IPS DF 4.7 (cell line): ENCODE measurements at regions not wholly inside any gene's neighbourhood (a gene's known extent, or its start where the extent isn't known, plus 50 kb on each side); places are given as distances from the start of the nearest gene placed in this dataset.
"Not testable (repeated sequence)": the region's sequence is repeated elsewhere in the genome, so short reads cannot be mapped to it uniquely, and the experiment has no call there.

Experiments used
- DNase-seq: peaks from one replicate; pipeline ENCODE4 v3.0.0-alpha.2; 2013; ENCODE audit warnings: low spot score; ENCODE audit errors: extremely low read depth

DNA sequence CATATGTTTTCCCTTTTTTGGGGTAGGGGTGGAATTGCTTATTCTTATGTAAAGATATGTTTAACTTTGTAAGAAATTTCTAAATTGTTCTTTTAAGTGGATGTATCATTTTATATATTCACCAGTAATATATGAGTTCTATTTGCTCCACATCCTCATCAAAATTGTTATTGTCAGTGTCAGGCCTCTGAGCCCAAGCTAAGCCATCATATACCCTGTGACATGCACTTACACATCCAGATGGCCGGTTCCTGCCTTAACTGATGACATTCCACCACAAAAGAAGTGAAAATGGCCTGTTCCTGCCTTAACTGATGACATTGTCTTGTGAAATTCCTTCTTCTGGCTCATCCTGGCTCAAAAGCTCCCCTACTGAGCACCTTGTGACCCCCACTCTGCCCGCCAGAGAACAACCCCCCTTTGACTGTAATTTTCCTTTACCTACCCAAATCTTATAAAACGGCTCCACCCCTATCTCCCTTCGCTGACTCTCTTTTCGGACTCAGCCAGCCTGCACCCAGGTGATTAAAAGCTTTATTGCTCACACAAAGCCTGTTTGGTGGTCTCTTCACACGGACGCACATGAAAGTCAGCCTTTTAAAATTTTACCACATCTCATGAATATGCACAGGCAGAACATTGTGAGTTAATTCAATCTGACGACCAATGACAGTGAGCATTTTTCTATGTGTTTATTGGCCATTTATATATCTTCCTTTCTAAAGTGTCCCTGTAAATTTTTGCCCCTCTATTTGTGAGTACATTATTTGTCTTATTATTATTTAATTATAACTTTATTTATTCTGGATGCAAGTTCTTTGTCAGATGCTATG, 176.8 kb downstream of the CDC14C start:
- not testable (repeated sequence) for DNase-seq

DNA sequence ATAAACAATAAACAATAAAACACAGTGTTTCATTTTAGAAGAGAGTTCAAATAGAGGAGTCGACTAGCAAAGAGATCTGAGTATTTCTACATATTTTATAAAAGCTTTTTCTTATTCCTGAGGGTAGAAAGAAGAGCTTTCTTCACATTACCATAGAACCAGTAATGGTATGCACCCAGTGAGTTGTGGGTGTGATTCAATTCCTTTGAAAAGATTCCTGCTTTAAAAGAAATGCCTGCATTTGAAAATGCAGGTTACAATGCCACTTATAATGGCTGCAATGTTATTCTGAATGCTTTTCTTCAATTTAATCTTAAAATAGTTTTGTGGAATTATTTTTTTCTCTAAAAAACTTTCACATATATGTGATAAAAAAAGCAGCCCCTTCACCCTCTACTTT, 178.1 kb downstream of the CDC14C start:
- no peak for DNase-seq

DNA sequence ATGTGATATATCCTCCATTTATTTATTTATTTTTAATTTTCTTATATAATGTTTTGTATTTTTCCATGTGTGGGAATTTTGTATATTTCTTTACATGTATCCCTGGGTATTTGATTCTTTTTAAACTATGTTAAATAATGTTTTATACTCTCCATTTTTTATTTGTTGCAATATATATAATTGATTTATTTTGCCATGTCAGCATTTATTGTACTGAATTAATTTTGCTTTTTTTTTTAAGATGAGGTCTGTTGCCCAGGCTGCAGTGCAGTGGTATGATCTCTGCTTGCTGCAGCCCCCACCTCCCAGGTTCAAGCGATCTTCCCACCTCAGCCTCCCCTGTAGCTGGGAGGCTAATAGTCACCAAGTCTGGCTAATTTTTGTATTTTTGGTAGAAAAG, 187.4 kb downstream of the CDC14C start:
- no peak for DNase-seq

DNA sequence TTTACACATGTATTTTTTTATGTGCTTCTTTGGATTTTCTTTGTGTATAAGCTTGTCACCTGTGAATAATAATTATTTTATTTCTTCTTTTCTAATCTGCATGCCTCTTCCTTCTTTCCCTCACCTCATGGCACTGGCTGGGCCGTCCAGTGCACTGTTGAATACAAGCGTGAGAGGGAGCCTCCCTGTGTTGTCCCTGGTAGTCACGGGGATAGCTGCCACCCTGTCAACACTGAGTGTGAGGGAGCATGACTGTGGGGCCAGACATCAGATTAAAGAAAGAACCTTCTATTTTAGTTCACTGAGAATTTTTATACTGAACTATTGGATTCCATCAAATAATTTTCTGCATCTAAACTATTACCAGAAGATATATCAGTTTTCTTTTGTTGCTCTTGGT, 187.9 kb downstream of the CDC14C start:
- DNase-seq, result no peak

DNA sequence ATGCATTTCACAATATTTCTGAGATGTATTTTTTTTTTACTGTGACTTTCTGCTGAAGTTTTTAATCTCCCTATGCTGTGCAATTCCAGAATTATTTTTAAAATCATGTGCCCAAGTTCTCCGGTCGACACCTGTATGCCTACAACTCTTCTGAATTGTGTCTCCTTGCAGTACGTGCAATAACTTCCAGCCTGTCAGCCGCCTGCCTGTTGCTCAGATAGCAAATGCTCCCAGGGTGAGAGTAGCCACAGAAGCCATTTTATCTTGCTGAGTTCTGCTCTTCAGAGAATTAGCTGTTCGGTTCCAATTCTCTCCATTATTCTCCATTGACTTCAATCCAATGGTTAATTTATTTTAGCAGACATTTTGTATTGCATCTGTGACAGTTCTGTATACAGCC, 188.3 kb downstream of the CDC14C start:
- no peak for DNase-seq

DNA sequence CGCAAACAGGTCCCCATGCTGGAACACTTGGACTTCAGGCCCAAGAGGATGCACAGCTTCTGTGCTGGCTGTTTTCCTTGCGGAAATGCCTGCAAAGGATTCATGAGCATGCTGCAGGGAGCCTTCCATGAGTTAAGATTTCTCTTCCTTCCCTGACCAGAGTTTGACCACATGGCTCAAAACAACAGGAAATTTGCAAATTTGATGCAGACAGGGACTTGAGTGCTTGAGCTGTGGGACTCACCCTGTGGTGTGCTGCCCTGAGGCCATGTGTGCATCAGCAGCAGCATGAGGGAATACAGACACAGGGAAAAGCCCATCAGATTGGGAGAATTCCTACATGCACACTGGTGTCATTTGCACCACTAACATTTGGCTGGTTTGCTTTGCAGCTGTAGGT, 195.4 kb downstream of the CDC14C start:
- DNase-seq, result no peak

DNA sequence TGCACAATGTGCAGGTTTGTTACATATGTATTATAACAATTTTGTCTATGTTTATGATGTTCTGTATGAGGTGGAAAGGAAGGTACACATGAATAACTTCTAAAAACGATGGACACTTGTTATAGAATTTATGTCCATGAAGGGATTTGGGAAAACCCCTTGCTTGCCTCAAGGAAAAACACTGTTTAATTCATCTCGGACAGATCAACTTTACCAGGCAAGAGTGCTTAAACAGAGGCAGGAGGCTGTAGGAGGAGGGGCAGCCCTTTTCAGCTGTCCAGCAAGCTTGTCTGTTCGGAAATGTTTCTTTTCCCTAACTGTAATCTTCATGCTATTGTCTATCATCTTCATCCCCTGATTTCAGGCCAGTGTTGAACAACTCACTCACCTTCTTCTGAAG, 200.9 kb downstream of the CDC14C start:
- no peak for DNase-seq

DNA sequence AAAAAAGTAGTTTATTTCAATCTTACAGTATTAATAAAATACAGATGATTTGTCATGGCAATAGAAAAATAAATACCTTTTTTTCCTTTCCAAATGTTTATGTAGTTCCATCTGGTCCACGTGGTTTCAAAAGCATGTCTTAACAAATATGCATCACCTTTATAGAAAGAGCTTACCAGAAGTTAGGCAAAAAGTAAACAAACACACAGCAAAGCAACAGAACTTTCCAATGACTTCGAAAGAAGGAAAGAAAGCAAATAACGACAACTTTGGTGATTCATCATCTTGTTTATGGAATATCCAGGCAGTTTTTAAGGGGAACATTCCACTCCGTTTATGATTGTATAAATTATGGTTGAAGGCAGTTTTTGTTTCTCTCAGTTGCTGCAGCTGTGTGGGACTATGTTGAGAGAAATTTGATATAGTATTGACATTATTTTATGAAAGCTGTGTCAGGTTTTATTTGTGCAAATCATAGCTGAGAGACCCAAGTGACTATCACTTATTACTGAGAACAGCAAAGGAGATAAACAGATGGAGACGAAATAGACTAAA, 203.1 kb downstream of the CDC14C start:
- DNase-seq, result no peak

DNA sequence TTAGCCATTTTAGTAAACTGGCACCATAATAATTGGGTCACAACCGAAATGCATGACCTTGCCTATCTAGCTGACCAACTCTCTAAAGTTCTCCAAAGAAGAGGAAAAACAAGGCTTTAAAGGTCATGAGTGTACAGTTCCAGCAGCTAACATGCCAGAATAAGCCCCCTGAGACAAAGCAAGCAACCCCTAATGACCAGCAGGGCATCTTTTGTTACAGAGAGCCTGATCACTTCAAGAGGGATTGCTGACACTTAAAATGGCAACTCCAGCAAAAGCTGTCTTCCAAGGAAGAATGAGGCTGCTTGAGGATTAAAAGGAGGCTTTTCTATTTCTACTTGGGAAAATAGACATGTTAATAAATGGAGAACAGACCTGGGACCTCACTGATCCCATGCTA, 213.6 kb downstream of the CDC14C start:
- no peak for DNase-seq

DNA sequence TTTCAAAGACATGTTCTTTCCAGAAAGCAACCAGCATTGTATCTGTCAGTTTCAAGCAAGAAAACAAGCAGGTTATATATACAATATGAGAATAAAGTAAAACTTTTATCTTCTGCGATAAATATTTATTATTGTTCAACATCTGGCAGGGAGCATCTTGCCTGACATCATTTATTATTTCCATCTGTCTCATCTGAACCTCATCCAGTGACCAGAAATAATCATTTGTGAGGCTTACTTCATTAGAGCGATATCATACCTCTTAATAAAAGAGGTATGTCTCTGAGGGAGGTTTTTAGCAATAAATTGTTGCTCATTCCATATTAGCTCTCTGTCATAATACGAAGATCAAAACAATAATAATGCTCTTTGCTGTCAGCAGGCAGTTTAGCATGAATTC, 226.1 kb downstream of the CDC14C start:
- DNase-seq, result no peak

DNA sequence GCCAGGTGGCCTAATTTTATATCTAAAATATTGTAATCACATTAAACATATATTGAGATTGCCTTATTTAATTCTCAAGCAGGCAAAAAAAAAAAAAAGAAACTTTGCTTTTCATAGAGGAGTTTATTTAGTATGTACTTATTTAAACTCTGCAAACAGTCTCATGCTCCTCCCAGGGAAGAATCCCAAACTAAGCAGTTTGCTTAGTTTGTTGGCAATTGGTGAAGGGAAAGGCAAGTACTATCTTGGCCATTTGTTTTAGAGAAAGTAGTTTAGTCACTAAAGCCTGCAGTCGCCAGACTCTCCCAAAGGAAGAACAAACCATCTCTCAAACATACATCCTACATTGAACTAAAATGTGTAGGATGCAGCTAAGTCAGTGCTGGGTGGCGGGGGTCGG, 226.8 kb downstream of the CDC14C start:
- DNase-seq, result no peak

DNA sequence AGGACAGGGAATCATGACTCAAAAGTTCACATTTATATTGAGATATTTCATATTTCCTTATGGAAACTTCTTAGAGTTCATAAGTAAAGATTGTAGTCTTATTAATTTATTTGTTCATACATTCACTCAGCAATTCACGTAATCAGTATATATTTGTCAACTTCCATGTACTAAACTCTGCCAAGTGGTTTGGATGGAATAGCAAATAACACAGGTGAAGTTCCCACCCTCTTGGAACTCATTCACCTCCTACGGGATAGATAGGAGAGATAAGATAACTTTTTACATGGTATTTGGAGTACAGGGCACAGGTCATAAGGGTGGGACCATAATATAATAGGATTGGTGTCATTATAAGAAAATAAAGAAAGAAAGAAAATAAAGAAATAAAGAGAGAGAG, 234.0 kb downstream of the CDC14C start:
- DNase-seq, result no peak

DNA sequence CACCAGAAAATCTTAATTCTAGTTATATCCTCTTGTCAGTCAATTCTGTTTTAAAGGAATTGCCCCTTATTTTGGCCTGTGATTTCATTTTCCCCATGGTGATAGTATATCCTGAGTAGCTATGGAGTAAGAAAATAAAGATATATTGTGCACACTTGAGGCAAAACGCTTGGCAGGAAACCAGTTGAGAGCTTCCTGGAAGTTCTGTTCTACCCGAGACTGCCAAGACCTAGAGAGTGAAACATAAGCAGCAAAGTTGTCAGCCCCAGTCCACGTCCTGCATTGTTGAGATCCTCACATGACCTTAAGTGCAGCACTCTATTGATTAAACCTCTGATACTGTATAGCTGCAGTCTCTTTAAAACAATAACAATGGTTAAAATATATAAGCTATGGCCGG, 235.2 kb downstream of the CDC14C start:
- no peak for DNase-seq

DNA sequence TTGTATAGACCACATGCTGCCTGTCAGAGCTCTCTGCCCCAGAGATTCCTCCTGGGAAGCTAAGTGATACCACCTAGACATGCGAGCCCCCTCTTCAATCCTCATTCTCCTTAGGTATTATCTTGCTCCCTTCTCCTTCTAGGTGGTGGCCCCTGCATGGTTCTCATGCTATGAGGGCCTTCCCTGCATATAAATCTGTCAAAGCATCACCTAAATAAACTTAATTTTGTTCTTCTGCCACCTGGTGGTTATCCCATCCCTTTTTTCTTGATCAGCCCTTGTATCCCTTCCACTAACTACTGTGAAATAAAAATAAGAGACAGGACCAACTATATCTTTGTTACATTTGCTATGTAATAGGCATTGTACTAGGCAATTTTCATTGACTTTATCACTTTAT, 242.1 kb downstream of the CDC14C start:
- DNase-seq, result peak; percentile 49

DNA sequence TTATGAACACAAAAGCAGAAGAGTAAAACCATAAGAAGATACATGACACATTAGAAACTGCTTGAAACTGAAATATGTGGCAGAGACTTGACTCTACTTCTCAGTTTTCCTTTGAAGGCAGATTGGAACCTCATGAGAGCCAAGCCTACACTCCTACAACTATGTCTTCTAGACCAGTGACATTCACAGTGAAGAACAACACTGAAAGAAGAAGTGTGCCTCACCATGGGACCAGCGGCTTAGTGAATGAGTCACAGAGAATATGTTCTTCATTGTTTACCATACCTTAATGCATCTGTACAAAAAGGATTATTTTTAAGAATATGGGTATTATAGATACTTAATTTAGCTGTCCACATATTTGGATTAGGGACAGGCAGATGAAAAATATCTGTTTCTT, 248.3 kb downstream of the CDC14C start:
- no peak for DNase-seq

DNA sequence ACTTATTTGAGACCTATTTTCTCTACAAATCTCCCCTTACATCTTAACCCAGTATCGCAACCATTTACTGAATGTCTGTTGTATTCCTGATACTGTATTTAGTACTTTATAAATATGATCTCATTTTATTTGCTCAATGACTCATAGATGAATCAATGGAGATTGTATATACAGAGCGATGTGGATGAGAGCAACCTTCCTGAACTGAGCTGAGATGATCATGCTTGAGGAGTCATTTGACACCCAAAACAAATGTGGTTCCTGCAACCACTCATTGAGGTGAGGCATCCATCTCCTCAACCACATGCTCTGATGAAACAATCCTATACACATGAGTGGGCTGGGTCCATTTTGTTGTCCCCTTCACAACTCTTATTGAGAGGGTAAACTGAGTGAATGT, 250.0 kb downstream of the CDC14C start:
- no peak for DNase-seq

DNA sequence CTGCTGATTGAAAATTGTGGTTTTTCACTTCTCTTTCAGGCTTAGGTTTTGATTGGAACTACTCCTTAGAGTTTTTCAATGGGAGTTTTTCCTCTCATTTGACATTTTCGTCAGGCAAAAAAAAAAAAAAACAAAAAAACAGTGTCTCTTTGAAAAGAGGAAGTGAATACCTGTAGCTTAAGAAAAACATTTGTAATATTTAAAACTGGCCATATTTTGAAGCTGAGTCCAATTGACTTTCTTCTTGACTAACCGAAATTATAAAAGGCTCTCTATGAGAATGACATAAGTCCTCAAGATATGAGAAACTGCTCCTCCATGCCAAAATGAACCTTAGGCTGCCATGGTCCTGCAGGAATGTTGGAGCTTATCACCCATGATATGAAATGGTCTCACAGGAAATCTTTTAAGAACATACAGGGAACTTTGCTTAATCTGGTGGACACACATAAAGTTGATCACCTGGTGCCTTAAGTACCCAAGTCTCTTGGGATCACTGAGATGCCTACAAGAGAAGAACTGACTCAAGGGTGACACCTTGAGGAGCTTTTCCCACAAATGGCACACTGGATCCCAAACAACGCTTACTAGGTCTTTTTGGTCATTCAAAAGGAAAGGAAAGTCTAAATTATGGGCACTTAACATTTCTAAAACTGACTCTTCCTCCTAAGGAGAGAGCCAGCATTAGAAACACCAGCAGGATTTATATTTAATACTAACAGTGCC, 263.4 kb downstream of the CDC14C start:
- DNase-seq, result peak; percentile 19

DNA sequence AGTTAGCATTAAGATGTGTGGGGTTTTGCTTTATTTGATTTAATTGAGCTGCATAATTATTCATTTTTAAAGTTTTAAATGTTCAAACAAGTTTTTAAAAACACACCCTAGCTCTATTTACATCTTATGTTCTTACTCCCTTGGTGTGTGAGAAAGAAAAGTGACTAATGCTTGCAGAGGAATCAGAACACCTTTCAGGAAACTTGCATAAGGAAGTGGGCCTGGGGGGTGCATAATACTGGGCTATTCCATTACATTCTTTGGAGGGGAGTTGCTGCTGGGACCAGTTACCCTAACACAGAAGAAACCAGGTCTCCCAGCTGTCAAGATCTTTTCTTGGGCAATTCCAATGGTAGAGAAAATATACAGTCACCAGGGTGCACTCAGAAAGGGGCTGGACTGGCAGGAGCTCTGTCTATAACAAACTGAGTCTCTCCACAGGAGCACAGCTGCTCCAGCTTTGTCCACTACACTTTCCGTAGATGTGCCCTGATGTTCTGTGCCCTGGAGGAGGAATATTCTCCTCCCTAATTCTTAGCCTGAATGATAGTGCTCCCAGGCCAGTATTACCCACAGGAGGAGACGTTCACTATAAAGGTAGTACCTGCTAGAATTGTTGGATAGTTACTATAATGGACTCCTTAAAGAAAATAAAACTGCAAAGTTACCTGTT, 304.2 kb downstream of the CDC14C start:
- no peak for DNase-seq

DNA sequence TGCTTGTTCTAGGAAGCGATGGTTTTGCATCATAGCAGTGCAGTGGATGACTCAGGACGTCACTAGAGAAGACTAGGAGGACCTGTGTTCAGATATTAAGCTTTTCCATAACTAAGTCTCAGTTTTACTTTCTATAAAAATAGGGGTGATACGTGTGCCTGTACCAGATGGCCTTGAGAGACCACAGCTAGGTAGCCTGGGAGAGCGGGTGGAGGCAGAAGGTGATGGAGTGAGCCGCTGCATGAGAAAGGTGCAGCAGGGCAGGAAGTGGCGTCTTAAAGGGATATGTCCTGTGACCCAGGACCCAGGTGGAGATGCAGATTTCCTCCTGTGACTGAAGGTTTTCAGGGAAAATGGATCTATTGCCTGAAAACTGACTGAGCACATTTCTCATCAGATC, 304.9 kb downstream of the CDC14C start:
- no peak for DNase-seq

DNA sequence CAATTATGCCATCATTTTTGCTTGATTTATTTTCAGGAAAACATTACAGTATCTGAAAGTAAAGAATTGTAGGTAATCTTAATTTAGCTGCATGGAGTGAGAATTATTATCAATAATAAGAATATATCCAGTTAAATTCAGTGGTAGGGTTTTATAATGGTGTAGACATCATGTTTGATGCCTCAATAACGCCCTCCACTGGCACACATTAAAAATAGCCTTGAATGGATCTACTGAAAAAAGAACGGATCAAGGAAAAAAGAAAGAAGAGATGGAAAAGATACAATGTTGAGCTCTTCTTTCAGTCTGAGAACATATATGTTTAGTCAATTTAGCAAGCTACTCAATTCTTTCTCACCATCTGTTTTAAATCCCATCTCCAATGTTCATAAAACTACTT, 319.2 kb downstream of the CDC14C start:
- DNase-seq, result no peak

DNA sequence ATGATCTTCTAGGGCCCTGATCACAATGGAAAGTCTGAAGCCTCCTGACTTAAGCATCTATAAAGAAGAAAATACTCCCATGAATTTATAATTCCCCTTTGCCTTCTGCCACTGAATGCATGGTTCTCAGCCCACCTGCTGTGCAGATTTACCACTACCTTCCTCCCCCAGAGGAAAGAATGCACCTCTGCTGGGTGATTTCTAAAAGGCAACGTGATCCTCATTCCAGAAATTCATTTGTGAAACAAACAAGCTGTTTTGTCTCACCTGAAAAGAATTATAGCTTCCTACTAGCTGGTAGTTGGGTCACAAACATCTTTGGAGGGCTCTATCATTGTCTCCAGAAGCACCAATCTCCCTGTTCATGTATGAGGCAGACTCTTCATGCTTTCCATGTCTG, 320.2 kb downstream of the CDC14C start:
- peak; percentile 66 for DNase-seq

DNA sequence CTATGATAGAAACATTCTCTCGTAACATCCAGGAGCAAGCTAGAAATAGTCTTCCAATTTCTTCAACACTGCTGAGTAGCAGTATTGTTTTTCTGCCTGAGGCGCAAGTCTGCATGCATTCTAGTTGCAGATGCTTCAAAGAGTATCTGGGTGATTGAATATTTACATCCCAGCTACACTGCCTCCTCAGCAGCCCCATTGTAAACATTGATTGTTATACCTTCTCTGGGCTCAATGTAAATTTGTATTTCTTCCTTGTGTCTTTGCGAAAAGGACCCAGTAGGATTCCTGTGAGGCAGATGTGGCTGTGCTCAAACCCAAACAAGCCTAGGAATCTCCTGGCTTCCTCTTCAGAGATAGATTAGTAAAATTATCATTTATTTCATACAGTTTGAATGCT, 320.7 kb downstream of the CDC14C start:
- no peak for DNase-seq
